ENCODE measurements at regions not wholly inside any gene's neighbourhood (a gene's known extent, or its start where the extent isn't known, plus 50 kb on each side); places are given as distances from the start of the nearest gene placed in this dataset.

GRCh38 chr11:101199416-101199815, 69.8 kb upstream of the PGR start:
- TF ChIP-seq CTCF (IDR thresholded peaks at IDR 0.05; ENCODE audit: low read depth, low read length): no peak
- no peak for TF ChIP-seq EZH2phosphoT487 (IDR thresholded peaks at IDR 0.05; ENCODE audit: low read depth)
